GM18873 (cell line): ENCODE measurements at regions not wholly inside any gene's neighbourhood (a gene's known extent, or its start where the extent isn't known, plus 50 kb on each side); places are given as distances from the start of the nearest gene placed in this dataset.

ENCODE experiments used
- ATAC-seq: cut with Tn5 transposase; IDR thresholded peaks from one replicate; pipeline ENCODE4 v1.9.1; 2021; ENCODE audit warnings: mild to moderate bottlenecking, moderate library complexity, moderate number of reproducible peaks; ENCODE audit not compliant: unreplicated experiment, low FRiP score

DNA sequence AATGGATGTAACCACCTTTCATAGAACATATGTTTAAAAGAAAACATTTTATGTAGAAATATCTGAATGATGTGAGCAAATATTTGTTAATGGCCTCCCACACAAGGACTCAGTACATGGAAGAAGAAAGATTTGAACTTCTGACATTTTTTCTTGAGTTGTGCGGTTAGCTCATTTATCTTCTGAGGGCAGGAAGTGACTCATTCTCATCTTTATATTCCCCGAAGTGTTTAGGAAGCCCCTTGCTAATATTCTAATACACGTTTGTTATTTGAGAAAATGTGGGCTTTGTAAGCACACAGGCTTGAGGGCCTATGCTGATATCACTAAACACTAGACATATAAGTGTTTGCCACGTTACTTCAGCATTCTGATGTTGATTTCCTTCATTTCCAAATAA lies 392.5 kb upstream of the PTBP2 start:
- no peak for ATAC-seq

- ATAC-seq: no peak
Measured at GRCh38 chr1:96331596-96331995, 390.0 kb upstream of the PTBP2 start.

- no peak for ATAC-seq
Measured at GRCh38 chr1:96333522-96334235, 387.9 kb upstream of the PTBP2 start.

GRCh38 chr1:96334236-96334557 lies 387.4 kb upstream of the PTBP2 start:
- ATAC-seq: no peak

DNA sequence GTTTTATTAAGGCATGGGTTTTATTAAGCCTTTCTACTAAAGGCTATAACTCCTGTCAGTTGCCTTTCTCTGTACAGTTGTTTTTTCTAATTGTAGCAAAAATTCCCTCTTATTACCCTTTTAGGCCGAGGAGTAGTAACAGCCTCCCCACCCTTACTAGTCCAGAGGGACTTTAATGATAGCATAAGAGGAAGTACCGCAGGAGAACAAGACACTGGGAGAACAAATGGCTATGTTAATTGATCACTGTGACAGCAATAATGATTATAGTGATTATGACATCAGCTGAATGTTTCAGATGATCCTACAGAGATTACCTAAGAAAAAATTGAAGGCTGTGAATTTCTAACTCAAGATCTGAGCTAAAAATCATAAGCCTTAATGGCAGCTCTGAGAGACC lies 383.0 kb upstream of the PTBP2 start:
- ATAC-seq: no peak

DNA sequence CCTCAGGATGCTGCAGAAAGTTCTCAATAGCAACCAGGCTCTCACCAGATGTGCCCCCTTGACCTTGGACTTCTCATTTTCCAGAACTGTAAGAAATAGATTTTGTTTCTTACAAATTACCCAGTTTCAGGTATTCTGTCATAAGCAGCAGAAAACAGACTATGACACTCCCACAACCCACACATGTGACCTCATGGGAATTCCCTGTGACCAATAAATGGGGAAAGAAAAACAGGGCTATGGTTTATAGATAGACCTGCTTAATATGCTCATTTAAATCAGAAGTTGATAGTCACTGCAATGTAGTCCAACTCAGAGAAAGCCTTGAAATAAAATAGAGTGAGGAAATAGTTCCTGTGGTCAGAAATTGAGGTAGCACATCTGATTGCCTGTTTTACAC lies 380.9 kb upstream of the PTBP2 start:
- ATAC-seq: no peak

GRCh38 chr1:96346719-96347118 lies 374.9 kb upstream of the PTBP2 start:
- ATAC-seq: no peak

- no peak for ATAC-seq
Measured at GRCh38 chr1:96349896-96350295, 371.7 kb upstream of the PTBP2 start.

DNA sequence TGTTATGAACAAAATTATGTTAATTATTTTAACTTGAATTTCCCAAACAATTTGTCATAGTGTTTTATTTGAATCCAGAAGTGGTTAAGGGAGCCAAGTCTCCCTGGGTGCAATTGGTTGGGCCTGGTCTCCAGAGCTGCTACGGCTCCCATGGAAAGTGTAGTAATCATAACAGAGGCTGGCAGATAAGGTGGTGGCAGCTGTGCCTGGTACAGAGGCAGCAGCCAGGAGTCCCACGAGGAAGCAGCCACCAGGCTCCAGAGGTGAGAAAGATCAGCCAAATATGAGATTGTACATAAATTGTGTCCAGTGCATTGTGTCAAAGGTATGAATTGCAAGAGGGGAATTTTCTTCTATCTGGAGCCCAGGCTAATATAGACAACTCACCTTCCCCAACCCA lies 368.9 kb upstream of the PTBP2 start:
- no peak for ATAC-seq

DNA sequence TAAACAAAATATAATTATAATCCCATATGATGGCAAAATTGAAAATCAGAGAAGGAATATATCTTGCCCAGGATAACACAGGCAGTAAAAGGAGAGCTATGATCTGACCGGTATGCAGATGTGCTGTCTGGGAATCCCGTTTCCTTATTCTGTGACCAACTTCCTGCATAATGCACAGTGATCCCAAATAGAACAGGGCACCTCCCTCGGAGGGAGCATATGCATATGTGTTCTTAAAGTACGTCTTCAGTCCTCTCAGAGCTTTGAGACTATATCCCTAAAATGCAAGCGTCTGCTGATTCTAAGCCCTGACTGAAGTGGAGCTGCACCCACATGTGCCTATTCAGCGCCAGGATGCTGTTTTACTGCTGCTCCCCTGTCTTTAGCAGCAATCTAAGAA lies 366.1 kb upstream of the PTBP2 start:
- no peak for ATAC-seq

GRCh38 chr1:96355961-96356360 lies 365.6 kb upstream of the PTBP2 start:
- no peak for ATAC-seq

- no peak for ATAC-seq
Measured at GRCh38 chr1:96357141-96357765, 364.3 kb upstream of the PTBP2 start.

- ATAC-seq: no peak
Measured at GRCh38 chr1:96358057-96358456, 363.5 kb upstream of the PTBP2 start.

- ATAC-seq: no peak
Measured at GRCh38 chr1:96360036-96360795, 361.4 kb upstream of the PTBP2 start.

DNA sequence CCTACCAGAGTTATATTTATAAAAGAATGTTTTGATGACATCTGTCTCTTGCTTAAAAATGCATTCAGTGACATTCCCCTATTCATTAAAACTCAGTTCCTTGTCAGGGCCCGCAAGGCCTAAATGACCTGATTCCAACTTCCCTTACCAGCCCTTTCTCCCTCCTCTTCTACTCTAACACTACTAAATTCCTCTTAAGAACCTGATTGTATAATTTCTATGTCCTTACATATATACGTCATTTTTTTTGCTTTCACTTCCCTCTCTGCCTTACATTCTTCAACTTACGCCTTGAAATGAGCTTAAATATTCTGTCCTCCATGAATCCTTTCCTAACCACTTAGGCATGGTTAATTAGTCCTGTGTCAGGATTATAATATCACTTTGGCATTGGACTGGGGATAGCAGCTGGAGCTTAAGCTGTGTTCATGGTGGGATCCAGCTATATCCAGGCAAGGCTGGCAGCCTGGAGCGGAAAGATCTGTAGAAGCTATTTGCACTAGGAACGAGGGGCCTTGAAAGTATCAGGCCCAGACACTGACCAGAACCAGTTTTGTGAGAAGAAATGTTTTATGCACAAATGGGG lies 360.2 kb upstream of the PTBP2 start:
- ATAC-seq: no peak

DNA sequence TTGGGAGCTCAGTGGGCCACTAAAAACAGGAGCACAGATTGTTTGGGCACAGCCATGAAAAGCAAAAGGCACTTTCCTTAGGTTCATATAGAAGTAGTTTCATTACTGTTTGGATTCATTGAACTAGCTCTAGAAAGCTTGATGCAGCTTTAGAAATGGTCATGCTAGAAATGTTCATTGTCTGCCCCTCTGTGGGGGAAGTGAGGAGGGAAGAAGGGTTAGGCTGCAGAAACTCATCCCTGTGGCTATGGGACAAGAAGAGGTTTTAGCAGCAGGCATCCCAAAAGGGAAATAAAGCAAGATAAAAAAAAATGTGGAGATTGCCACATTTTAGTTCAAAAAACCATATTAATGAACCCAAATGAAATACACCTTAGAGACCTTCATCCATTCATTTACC lies 359.6 kb upstream of the PTBP2 start:
- no peak for ATAC-seq

DNA sequence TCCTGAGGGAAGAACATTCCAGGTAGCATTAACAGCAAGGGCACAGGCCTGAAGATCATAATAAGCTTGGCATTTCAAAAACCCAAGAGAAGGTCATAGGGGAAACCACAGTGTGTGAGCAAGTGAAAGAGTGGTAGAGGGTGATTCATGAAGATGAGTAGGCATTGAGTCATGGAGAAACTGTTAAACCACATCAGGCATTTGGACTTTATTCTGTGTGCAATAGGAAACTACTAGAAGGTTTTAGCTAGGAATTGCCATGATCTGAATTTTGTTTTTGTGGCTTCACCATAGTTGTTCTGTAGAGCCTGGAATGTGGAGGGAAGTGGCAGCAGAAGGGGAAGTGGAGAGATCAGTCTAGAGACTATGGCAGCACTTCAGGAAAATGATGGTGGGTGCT lies 359.0 kb upstream of the PTBP2 start:
- ATAC-seq: no peak

DNA sequence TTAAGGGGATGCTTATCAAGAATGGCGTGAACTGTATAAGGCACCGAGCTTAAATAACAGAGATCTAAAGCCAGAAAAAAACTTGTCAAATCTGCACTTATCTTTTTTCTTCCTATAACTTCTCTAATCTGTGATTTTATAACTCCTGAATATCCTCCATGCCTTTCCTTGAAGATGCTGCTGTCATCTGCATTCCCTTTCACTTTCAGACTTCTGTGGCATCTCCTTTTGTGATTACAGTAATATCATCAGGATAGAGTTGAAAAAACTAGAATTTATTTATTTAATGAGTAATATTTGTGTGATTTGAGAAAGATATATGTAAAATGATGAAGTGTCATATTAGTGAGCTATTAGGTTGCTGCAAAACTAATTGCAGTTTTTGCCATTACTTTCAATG lies 357.8 kb upstream of the PTBP2 start:
- no peak for ATAC-seq

DNA sequence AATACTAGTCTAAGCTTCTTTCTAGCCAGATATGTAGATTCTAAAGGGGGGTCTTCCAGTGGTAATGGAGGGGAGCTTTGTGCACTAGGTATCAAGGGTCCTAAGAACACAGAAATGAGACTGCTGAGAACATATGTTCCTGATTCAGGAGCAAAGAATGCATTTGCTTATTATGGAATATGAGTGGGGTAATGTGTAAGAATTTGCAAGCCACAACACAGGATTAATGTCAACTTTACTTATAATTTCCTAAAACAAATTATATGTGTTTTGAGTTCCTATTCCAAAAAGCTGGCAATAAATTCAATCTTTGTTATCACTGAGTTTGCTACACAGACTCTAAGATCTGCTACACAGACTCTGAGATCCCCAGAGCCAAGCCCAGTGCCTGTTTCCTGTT lies 357.0 kb upstream of the PTBP2 start:
- no peak for ATAC-seq

DNA sequence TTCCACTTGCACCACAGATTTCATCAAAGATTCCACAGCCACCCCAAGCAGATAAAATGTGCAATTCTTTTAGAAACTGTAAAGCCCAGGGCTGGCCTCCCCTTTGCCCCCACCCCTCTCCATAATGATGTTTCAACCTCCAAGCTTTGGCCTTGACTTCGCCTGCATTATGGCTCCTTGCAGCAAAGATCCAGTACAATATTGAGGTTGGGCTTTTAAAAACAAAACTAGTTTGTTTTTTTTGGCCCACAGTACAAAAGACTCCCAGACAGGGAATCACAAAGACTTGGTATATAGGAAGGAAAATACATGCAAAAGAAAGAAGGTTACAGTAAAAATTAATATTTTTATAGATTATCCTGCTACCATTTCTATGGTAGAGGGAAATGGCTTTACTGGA lies 356.5 kb upstream of the PTBP2 start:
- no peak for ATAC-seq

- ATAC-seq: no peak
Measured at GRCh38 chr1:96365596-96366390, 355.8 kb upstream of the PTBP2 start.
